HG02970 (cell line): ENCODE measurements at regions not wholly inside any gene's neighbourhood (a gene's known extent, or its start where the extent isn't known, plus 50 kb on each side); places are given as distances from the start of the nearest gene placed in this dataset.

Experiments used
- ATAC-seq: cut with Tn5 transposase; IDR thresholded peaks from one replicate; pipeline ENCODE4 v1.9.1; 2021; ENCODE audit warnings: mild to moderate bottlenecking, moderate library complexity, moderate number of reproducible peaks; ENCODE audit not compliant: unreplicated experiment, low FRiP score

- ATAC-seq: no peak
Measured at GRCh38 chr17:12568358-12569251, 97.1 kb upstream of the MYOCD start.

- no peak for ATAC-seq
Measured at GRCh38 chr17:12571606-12572005, 94.1 kb upstream of the MYOCD start.

- ATAC-seq: no peak
Measured at GRCh38 chr17:12574525-12574924, 91.2 kb upstream of the MYOCD start.

- ATAC-seq: no peak
Measured at GRCh38 chr17:12575641-12576040, 90.0 kb upstream of the MYOCD start.

GRCh38 chr17:12579288-12579687 is 86.4 kb upstream of the MYOCD start:
- no peak for ATAC-seq

GRCh38 chr17:12580640-12581039 is 85.0 kb upstream of the MYOCD start:
- no peak for ATAC-seq

- no peak for ATAC-seq
Measured at GRCh38 chr17:12584727-12585126, 81.0 kb upstream of the MYOCD start.

- ATAC-seq: no peak
Measured at GRCh38 chr17:12588531-12588930, 77.2 kb upstream of the MYOCD start.

- no peak for ATAC-seq
Measured at GRCh38 chr17:12590417-12590816, 75.3 kb upstream of the MYOCD start.

- no peak for ATAC-seq
Measured at GRCh38 chr17:12591021-12591735, 74.5 kb upstream of the MYOCD start.

GRCh38 chr17:12592941-12593340 is 72.7 kb upstream of the MYOCD start:
- no peak for ATAC-seq

GRCh38 chr17:12596961-12597360 is 68.7 kb upstream of the MYOCD start:
- no peak for ATAC-seq

- no peak for ATAC-seq
Measured at GRCh38 chr17:12597895-12598294, 67.8 kb upstream of the MYOCD start.

- no peak for ATAC-seq
Measured at GRCh38 chr17:12599186-12599920, 66.3 kb upstream of the MYOCD start.

- ATAC-seq: no peak
Measured at GRCh38 chr17:12600349-12600748, 65.3 kb upstream of the MYOCD start.

GRCh38 chr17:12603566-12603965 is 62.1 kb upstream of the MYOCD start:
- ATAC-seq: no peak

- no peak for ATAC-seq
Measured at GRCh38 chr17:12605222-12605621, 60.5 kb upstream of the MYOCD start.

- no peak for ATAC-seq
Measured at GRCh38 chr17:12613566-12613965, 52.1 kb upstream of the MYOCD start.
